ENCODE measurements at regions not wholly inside any gene's neighbourhood (a gene's known extent, or its start where the extent isn't known, plus 50 kb on each side); places are given as distances from the start of the nearest gene placed in this dataset.

DNA sequence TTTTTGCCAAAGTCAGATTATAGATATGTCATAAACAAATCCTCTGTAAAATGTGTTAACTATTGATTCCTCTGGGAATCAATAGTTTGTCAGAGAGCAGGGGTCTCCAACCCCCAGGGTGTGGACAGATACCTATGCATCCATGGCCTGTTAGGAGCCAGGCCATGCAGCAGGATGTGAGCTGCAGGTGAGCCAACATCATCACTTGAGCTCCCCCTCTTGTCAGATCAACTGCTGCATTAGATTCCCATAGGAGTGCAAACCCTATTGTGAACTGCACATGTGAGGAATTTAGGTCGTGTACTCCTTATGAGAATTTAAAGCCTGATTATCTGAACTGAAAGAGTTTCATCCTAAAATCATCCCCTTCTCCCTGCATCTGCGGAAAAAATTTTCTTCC, 1365.4 kb downstream of the ARAP2 start:
- TF ChIP-seq POLR2A (IDR thresholded peaks at IDR 0.05; ENCODE audit: low read depth, low read length): no peak
- no peak for TF ChIP-seq POLR2AphosphoS5 (IDR thresholded peaks at IDR 0.05; ENCODE audit: low read depth, low read length)
